Loucy (cell line): ENCODE measurements at regions not wholly inside any gene's neighbourhood (a gene's known extent, or its start where the extent isn't known, plus 50 kb on each side); places are given as distances from the start of the nearest gene placed in this dataset.

Experiments
- H2AFZ ChIP-seq: fragments of 200-600 bp; sonication (generic); 2 replicates; pipeline ENCODE4 v1.6.0; 2016; ENCODE audit warnings: antibody characterized with exemption, mild to moderate bottlenecking, low read length, moderate library complexity
- H3F3A ChIP-seq: fragments of 200-600 bp; 2 replicates; pipeline ENCODE4 v1.6.0; 2016; ENCODE audit warnings: antibody characterized with exemption, low read depth, mild to moderate bottlenecking
- H3K27me3 ChIP-seq: fragments of 200-600 bp; sonication (generic); 2 replicates; pipeline ENCODE4 v1.6.1; 2014; ENCODE audit warnings: low read length, mild to moderate bottlenecking; ENCODE audit not compliant: insufficient read depth, poor library complexity, severe bottlenecking
- H3K36me3 ChIP-seq: fragments of 200-600 bp; sonication (generic); 2 replicates; pipeline ENCODE4 v1.6.1; 2016; ENCODE audit warnings: low read length; ENCODE audit not compliant: insufficient read depth
- H3K4me1 ChIP-seq: fragments of 200-600 bp; sonication (generic); 2 replicates; pipeline ENCODE4 v1.5.1; 2014; ENCODE audit warnings: low read length, mild to moderate bottlenecking; ENCODE audit not compliant: insufficient read depth, poor library complexity, severe bottlenecking
- H3K4me2 ChIP-seq: fragments of 200-600 bp; sonication (generic); 2 replicates; pipeline ENCODE4 v1.6.0; 2014; ENCODE audit warnings: antibody characterized with exemption, low read length, low read depth, mild to moderate bottlenecking; ENCODE audit not compliant: poor library complexity, severe bottlenecking
- H3K4me3 ChIP-seq: fragments of 200-600 bp; sonication (generic); 2 replicates; pipeline ENCODE4 v1.5.1; 2014; ENCODE audit warnings: low read length, mild to moderate bottlenecking, mixed read lengths; ENCODE audit not compliant: poor library complexity, severe bottlenecking
- H3K79me2 ChIP-seq: fragments of 200-600 bp; sonication (generic); 2 replicates; pipeline ENCODE4 v1.6.1; 2014; ENCODE audit warnings: low read length; ENCODE audit not compliant: insufficient read depth
- H3K9ac ChIP-seq: fragments of 200-600 bp; sonication (generic); 2 replicates; pipeline ENCODE4 v1.6.0; 2014; ENCODE audit warnings: mild to moderate bottlenecking, low read depth, low read length, moderate library complexity; ENCODE audit not compliant: poor library complexity, severe bottlenecking
- H3K9me2 ChIP-seq: fragments of 200-600 bp; sonication (generic); replicated peaks from 2 replicates; pipeline ENCODE4 v1.6.1; 2016; ENCODE audit warnings: low read depth, low read length, mixed read lengths
- H3K9me3 ChIP-seq: fragments of 200-600 bp; sonication (generic); 2 replicates; pipeline ENCODE4 v1.6.1; 2014; ENCODE audit warnings: mild to moderate bottlenecking, antibody characterized with exemption, low read length, low read depth; ENCODE audit not compliant: insufficient read depth
- H4K20me1 ChIP-seq: fragments of 200-600 bp; sonication (generic); 2 replicates; pipeline ENCODE4 v1.6.0; 2014; ENCODE audit warnings: antibody characterized with exemption, low read length, mild to moderate bottlenecking; ENCODE audit not compliant: insufficient read depth, poor library complexity, severe bottlenecking
- CTCF ChIP-seq: fragments of 200-600 bp; sonication (generic); conservative IDR thresholded peaks from 2 replicates; pipeline ENCODE4 v1.5.1; 2014; ENCODE audit warnings: mild to moderate bottlenecking, antibody characterized with exemption, low read length
- EZH2phosphoT487 ChIP-seq: fragments of 200-600 bp; IDR thresholded peaks from 2 replicates; pipeline ENCODE4 v1.6.1; 2018; ENCODE audit warnings: antibody characterized with exemption, mild to moderate bottlenecking, moderate library complexity, borderline replicate concordance

- H3K79me2 ChIP-seq, result no peaks in the 10 kb centered on the region
- no peak overlapping the region for H3K9ac ChIP-seq
- H3F3A ChIP-seq, result no peaks in the 10 kb centered on the region
- H3K27me3 ChIP-seq, result no peaks in the 10 kb centered on the region
- H3K36me3 ChIP-seq, result no peaks in the 10 kb centered on the region
- H3K9me3 ChIP-seq, result no peaks in the 10 kb centered on the region
- no peak overlapping the region for H2AFZ ChIP-seq
- TF ChIP-seq CTCF, result no peak
- TF ChIP-seq EZH2phosphoT487, result no peak
- H3K4me3 ChIP-seq, result no peak overlapping the region
- H3K4me1 ChIP-seq, result no peaks in the 10 kb centered on the region
- no peaks in the 10 kb centered on the region for H4K20me1 ChIP-seq
- no peaks in the 10 kb centered on the region for H3K9me2 ChIP-seq
- H3K4me2 ChIP-seq, result no peak overlapping the region
These were observed 427.1 kb upstream of the C2CD4B start for GRCh38 chr15:62591842-62592838.

GRCh38 chr15:62592920-62593319 is 427.8 kb upstream of the C2CD4B start:
- no peak overlapping the region for H3K4me2 ChIP-seq
- H3K4me1 ChIP-seq, result no peaks in the 10 kb centered on the region
- H3K9ac ChIP-seq, result no peak overlapping the region

GRCh38 chr15:62593681-62594399 is 428.8 kb upstream of the C2CD4B start:
- no peaks in the 10 kb centered on the region for H4K20me1 ChIP-seq
- no peaks in the 10 kb centered on the region for H3K4me1 ChIP-seq
- no peak overlapping the region for H3K4me3 ChIP-seq
- H3K27me3 ChIP-seq, result no peaks in the 10 kb centered on the region
- TF ChIP-seq EZH2phosphoT487 (no peak), CTCF (no peak)
- no peaks in the 10 kb centered on the region for H3K9me3 ChIP-seq
- H3K79me2 ChIP-seq, result no peaks in the 10 kb centered on the region
- no peak overlapping the region for H3K9ac ChIP-seq
- H2AFZ ChIP-seq, result no peak overlapping the region
- H3K4me2 ChIP-seq, result no peak overlapping the region
- H3K36me3 ChIP-seq, result no peaks in the 10 kb centered on the region
- H3K9me2 ChIP-seq, result no peaks in the 10 kb centered on the region
- no peaks in the 10 kb centered on the region for H3F3A ChIP-seq

More at GRCh38 chr15:62592920-62593319, 427.8 kb upstream of the C2CD4B start:
- Histone ChIP-seq H3K9me3 (no peaks in the 10 kb centered on the region), H3K36me3 (no peaks in the 10 kb centered on the region), H3K79me2 (no peaks in the 10 kb centered on the region), H3K4me3 (no peak overlapping the region), H3K9me2 (no peaks in the 10 kb centered on the region), H3F3A (no peaks in the 10 kb centered on the region), H3K27me3 (no peaks in the 10 kb centered on the region), H2AFZ (no peak overlapping the region), H4K20me1 (no peaks in the 10 kb centered on the region)
- TF ChIP-seq EZH2phosphoT487 (no peak), CTCF (no peak)
